Gastrocnemius medialis (tissue), 4 donors: ENCODE measurements at regions not wholly inside any gene's neighbourhood (a gene's known extent, or its start where the extent isn't known, plus 50 kb on each side); places are given as distances from the start of the nearest gene placed in this dataset.

Experiments
- ATAC-seq, 2 donors: fragments of 150-250 bp; one replicate each; pipeline ENCODE4 v1.9.1; 2016
- DNase-seq, 2 donors: peaks; one replicate each; pipeline ENCODE4 v3.0.0-alpha.2; 2019
- H3K27ac ChIP-seq, 4 donors: fragments of 200-600 bp; sonication (generic); 1 replicate in 1 of 4; 2 replicates in 3 of 4; pipeline ENCODE4 v1.5.1; 2016 to 2018; ENCODE audit warnings: mild to moderate bottlenecking in 2 of 4, moderate library complexity in 1 of 4
- H3K27me3 ChIP-seq, 3 donors: fragments of 200-600 bp; sonication (generic) in 2 of 3; 1 replicate in 1 of 3; 2 replicates in 2 of 3; pipeline versions ENCODE4 v1.5.1 to v1.6.0; 2016 to 2019; ENCODE audit warnings: mild to moderate bottlenecking in 1 of 3, moderate library complexity in 1 of 3
- H3K36me3 ChIP-seq, 2 donors: fragments of 200-600 bp; sonication (generic) in 1 of 2; one replicate each; pipeline ENCODE4 v1.5.1; 2017 to 2018
- H3K4me1 ChIP-seq, 2 donors: fragments of 200-600 bp; sonication (generic) in 1 of 2; one replicate each; pipeline ENCODE4 v1.5.1; 2016 to 2017; ENCODE audit warnings: mild to moderate bottlenecking in 2 of 2
- H3K4me3 ChIP-seq, 4 donors: fragments of 200-600 bp; sonication (generic) in 3 of 4; 1 replicate in 1 of 4; 2 replicates in 3 of 4; pipeline ENCODE4 v1.5.1; 2016 to 2019; ENCODE audit warnings: mild to moderate bottlenecking in 2 of 4
- H3K9me3 ChIP-seq, 3 donors: fragments of 200-600 bp; sonication (generic) in 2 of 3; 1 replicate in 1 of 3; 2 replicates in 2 of 3; pipeline ENCODE4 v1.5.1; 2016 to 2019
- CTCF ChIP-seq, 5 experiments: fragments of 450-650 bp in 3 of 5; fragments of 200-600 bp in 2 of 5; sonication (generic) in 2 of 5; IDR thresholded peaks in 4 of 5; conservative IDR thresholded peaks in 1 of 5; 1 replicate in 4 of 5; 2 replicates in 1 of 5; pipeline ENCODE4 v1.5.1; 2016 to 2019; ENCODE audit warnings: antibody characterized with exemption in 5 of 5, mild to moderate bottlenecking in 3 of 5, moderate library complexity in 3 of 5
- POLR2A ChIP-seq, 2 donors: fragments of 450-650 bp; IDR thresholded peaks; one replicate each; pipeline ENCODE4 v1.6.1; 2017; ENCODE audit warnings: antibody characterized with exemption in 2 of 2, mild to moderate bottlenecking in 2 of 2, moderate library complexity in 2 of 2
- in situ Hi-C, 4 donors: fragments of 200-750 bp; cut with MboI; loops; one replicate each; pipeline versions ENCODE4 v1.15.0 to v1.8.0; 2017; ENCODE audit warnings: low sequenced_read_pairs in 4 of 4
- intact Hi-C: fragments of 100-400 bp; cut with DNase I; formaldehyde crosslinking; loops from one replicate; pipeline ENCODE4 v1.15.1; 2023; ENCODE audit warnings: low total_unique reads

DNA sequence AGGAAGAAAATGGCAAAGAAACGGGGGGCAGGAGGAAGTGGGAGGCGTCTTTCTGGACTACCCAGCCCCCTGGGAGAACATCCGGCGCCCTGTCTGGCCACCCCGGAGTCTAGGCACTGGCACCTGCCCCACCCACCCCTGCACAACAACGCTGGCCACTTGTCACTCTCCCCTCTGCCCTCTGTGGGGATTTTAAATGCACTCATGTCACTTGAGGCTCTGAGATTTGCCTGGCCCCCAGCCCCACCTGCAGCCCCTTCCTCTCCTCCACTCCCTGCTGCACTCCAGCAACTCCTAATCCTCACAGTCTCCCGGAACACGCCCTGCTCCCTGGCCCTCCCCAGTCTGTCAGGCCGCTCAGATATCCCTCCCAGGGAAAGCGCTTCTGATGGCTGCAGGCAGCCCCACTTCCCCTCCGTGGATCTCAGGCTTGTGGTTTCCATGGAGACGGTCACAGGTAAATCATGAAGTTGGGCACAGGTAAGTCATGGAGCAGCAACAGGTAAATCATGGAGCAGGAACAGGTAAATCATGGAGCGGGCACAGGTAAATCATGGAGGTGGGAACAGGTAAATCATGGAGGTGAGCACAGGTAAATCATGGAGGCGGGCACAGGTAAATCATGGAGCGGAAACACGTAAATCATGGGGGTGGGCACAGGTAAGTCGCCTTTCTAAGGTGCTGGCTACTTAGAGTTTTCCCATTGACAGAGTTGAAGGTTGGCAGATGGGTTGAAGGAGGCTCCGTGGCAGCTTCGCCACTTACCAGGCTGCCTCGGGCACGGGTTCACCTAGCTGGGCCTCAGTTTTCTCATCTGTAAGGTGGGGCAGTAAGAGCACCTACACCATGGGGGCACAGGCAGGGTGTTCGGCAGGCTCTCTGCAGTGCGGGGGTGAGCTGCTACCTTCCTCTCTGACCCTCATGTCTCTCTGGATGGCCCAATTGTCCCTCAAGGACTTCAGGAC is 79.0 kb upstream of the SHISAL1 start:
- no peak for TF ChIP-seq POLR2A (IDR thresholded peaks at IDR 0.05)
- TF ChIP-seq CTCF (IDR thresholded peaks at IDR 0.05 in 4 of 5, conservative IDR thresholded peaks at IDR 0.05 in 1 of 5): no peak
- H3K4me3 ChIP-seq: no peak overlapping the region
- intact Hi-C loops (no loop called here), in situ Hi-C loops (no loop called here)
- no peaks in the 10 kb centered on the region for H3K36me3 ChIP-seq
- H3K27ac ChIP-seq: no peak overlapping the region
- DNase-seq: no peak
- ATAC-seq: no peak
- H3K27me3 ChIP-seq: peaks cover 0 to 15% (median 4%) of the 10 kb centered on the region in 3 donors
- H3K9me3 ChIP-seq: no peaks in the 10 kb centered on the region
- no peaks in the 10 kb centered on the region for H3K4me1 ChIP-seq

DNA sequence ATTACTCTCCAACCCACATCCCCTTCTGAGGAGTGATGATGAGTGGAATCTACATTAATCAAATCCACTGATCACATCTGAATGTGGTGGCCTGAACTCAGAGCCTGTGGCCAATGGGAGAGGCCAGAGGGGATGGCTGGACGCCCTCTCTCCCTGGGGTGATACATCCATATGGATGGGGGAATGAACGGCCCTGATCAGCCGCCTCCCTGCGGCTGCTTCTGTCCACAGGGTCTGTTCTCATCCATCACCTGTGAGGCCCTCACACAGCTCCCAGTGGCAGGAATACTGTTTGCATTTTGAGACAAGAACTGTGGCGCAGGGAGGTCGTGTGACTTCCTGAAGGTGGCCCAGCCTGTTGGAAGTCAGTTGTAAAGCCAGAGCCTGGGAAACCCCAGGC is 78.3 kb upstream of the SHISAL1 start:
- no peaks in the 10 kb centered on the region for H3K4me1 ChIP-seq
- intact Hi-C loops (no loop called here), in situ Hi-C loops (no loop called here)
- no peaks in the 10 kb centered on the region for H3K36me3 ChIP-seq
- DNase-seq (no peak), ATAC-seq (no peak)
- TF ChIP-seq CTCF (IDR thresholded peaks at IDR 0.05 in 4 of 5, conservative IDR thresholded peaks at IDR 0.05 in 1 of 5) (no peak), POLR2A (IDR thresholded peaks at IDR 0.05) (no peak)
- H3K27me3 ChIP-seq: peaks cover 0 to 16% (median 2%) of the 10 kb centered on the region in 3 donors
- H3K9me3 ChIP-seq: no peaks in the 10 kb centered on the region
- no peak overlapping the region for H3K27ac ChIP-seq
- no peak overlapping the region for H3K4me3 ChIP-seq

GRCh38 chr22:44390613-44390970 is 77.8 kb upstream of the SHISAL1 start:
- ATAC-seq (no peak), DNase-seq (no peak)
- intact Hi-C loops: no loop called here
- Histone ChIP-seq H3K4me3 (no peak overlapping the region), H3K27me3 (peaks cover 0 to 16% (median 0%) of the 10 kb centered on the region in 3 donors), H3K9me3 (no peaks in the 10 kb centered on the region), H3K4me1 (no peaks in the 10 kb centered on the region), H3K27ac (no peak overlapping the region), H3K36me3 (no peaks in the 10 kb centered on the region)
- in situ Hi-C loops: no loop called here
- TF ChIP-seq POLR2A (IDR thresholded peaks at IDR 0.05) (no peak), CTCF (IDR thresholded peaks at IDR 0.05 in 4 of 5, conservative IDR thresholded peaks at IDR 0.05 in 1 of 5) (no peak)

DNA sequence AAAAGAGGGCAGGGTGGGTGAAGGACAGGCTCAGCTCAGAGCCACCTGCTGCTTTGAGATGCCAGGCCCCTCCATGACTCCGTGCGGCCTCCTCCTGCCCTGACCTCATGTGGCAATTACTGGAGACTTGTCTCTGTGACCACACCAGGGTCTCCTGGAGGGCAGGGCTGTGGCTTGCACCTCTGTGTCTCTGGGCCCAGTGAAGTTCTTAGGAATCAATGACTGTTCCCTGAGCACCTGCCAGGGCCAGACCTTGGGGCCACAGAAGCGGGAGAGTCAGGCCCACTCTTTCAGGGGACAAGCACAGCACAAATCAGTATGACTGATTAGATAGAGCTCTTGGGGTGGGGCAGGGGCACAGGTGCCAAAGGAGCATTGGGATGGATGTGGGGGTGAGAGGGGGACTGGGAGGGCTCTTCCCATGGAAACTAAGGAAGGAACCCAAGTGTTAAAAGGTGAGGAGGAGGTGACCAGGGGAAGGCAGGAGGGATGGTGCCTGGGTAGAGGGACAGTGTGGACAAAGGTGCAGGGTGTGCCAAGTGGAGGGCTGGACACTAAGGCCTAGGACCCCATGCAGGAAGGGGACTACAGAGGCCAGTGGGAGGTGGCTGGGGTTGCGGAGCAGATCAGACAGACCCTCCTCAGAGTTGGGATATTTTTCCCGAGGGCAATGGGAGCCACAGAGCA is 77.3 kb upstream of the SHISAL1 start:
- Histone ChIP-seq H3K27me3 (peaks cover 0 to 16% (median 0%) of the 10 kb centered on the region in 3 donors), H3K4me3 (no peak overlapping the region), H3K27ac (no peak overlapping the region), H3K36me3 (no peaks in the 10 kb centered on the region), H3K9me3 (no peaks in the 10 kb centered on the region), H3K4me1 (no peaks in the 10 kb centered on the region)
- no peak for DNase-seq
- ATAC-seq: no peak
- intact Hi-C loops: no loop called here
- TF ChIP-seq CTCF (IDR thresholded peaks at IDR 0.05 in 4 of 5, conservative IDR thresholded peaks at IDR 0.05 in 1 of 5) (no peak), POLR2A (IDR thresholded peaks at IDR 0.05) (no peak)
- in situ Hi-C loops: no loop called here
